Lower lobe of right lung (tissue), 2 donors: ENCODE measurements at regions not wholly inside any gene's neighbourhood (a gene's known extent, or its start where the extent isn't known, plus 50 kb on each side); places are given as distances from the start of the nearest gene placed in this dataset.

ENCODE experiments used
- ATAC-seq, 2 donors: fragments of 200-7000 bp; cut with Tn5 transposase; one replicate each; pipeline ENCODE4 v1.9.1; 2020 to 2022; ENCODE audit warnings: mild to moderate bottlenecking in 2 of 2, moderate library complexity in 2 of 2
- DNase-seq: peaks from one replicate; pipeline ENCODE4 v3.0.0-alpha.2; 2020
- H3K27ac ChIP-seq: fragments of 200-600 bp; one replicate; pipeline ENCODE4 v1.8.0; 2022
- H3K27me3 ChIP-seq: fragments of 200-600 bp; one replicate; pipeline ENCODE4 v1.8.0; 2022; ENCODE audit warnings: low read depth
- H3K36me3 ChIP-seq: fragments of 200-600 bp; one replicate; pipeline ENCODE4 v1.8.0; 2022; ENCODE audit warnings: mild to moderate bottlenecking
- H3K4me1 ChIP-seq: fragments of 200-600 bp; one replicate; pipeline ENCODE4 v1.8.0; 2022
- H3K4me3 ChIP-seq: fragments of 200-600 bp; one replicate; pipeline ENCODE4 v1.8.0; 2022; ENCODE audit warnings: mild to moderate bottlenecking
- H3K9me3 ChIP-seq: fragments of 200-600 bp; one replicate; pipeline ENCODE4 v1.8.0; 2022
- CTCF ChIP-seq: fragments of 200-600 bp; IDR thresholded peaks from one replicate; pipeline ENCODE4 v1.8.0; 2022; ENCODE audit warnings: antibody characterized with exemption, mild to moderate bottlenecking
- intact Hi-C: fragments of 100-400 bp; cut with DNase I; formaldehyde crosslinking; loops from one replicate; pipeline ENCODE4 v1.11.0; 2022
- donor health status: DM: no; HTN: yes; CAD: no; lungs with severe emphysema.

- Histone ChIP-seq H3K4me3 (no peak overlapping the region), H3K36me3 (no peaks in the 10 kb centered on the region), H3K4me1 (peaks cover 7% of the 10 kb centered on the region), H3K9me3 (no peaks in the 10 kb centered on the region), H3K27ac (no peak overlapping the region), H3K27me3 (no peaks in the 10 kb centered on the region)
- ATAC-seq, result peak in 1 of 2 donors; percentile 34
- TF ChIP-seq CTCF, result no peak
- DNase-seq, result no peak
- intact Hi-C loops, result no loop called here
Measured at GRCh38 chr5:115469904-115470516, 74.6 kb downstream of the FEM1C start.

GRCh38 chr5:115467628-115468027, 76.9 kb downstream of the FEM1C start:
- Histone ChIP-seq H3K36me3 (no peaks in the 10 kb centered on the region), H3K27me3 (no peaks in the 10 kb centered on the region), H3K4me3 (no peak overlapping the region), H3K9me3 (no peaks in the 10 kb centered on the region), H3K4me1 (peaks cover 2% of the 10 kb centered on the region), H3K27ac (no peak overlapping the region)
- ATAC-seq (no peak), DNase-seq (no peak)
- intact Hi-C loops, result no loop called here
- TF ChIP-seq CTCF, result no peak

DNA sequence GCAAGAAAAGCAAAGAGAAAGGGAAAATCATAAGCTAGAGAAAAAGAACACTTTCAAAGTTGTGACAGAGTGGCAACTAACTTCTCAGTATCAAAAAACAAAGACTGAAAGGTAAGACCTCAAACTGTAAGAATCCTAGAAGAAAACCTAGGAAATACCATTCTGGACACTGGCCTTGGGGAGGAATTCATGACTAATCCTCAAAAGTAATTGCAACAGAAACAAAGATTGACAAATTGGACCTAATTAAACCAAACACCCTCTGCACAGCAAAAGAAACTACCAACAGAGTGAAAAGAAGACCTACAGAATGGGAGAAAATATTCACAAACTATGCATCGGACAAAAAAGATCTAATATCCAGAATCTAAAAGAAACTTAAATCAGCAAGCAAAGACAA, 79.1 kb downstream of the FEM1C start:
- H3K27ac ChIP-seq, result no peak overlapping the region
- ATAC-seq, result no peak

GRCh38 chr5:115463983-115464382, 80.6 kb downstream of the FEM1C start:
- Histone ChIP-seq H3K27ac (no peak overlapping the region), H3K4me3 (no peak overlapping the region), H3K36me3 (no peaks in the 10 kb centered on the region), H3K9me3 (no peaks in the 10 kb centered on the region), H3K4me1 (peaks cover 6% of the 10 kb centered on the region), H3K27me3 (no peaks in the 10 kb centered on the region)
- DNase-seq, result no peak
- intact Hi-C loops, result no loop called here
- TF ChIP-seq CTCF, result no peak
- no peak for ATAC-seq

More for the DNA sequence above, 79.1 kb downstream of the FEM1C start:
- intact Hi-C loops, result no loop called here
- H3K9me3 ChIP-seq, result no peaks in the 10 kb centered on the region
- no peak for TF ChIP-seq CTCF
- no peaks in the 10 kb centered on the region for H3K27me3 ChIP-seq
- no peaks in the 10 kb centered on the region for H3K36me3 ChIP-seq
- H3K4me1 ChIP-seq, result peaks cover under 1% of the 10 kb centered on the region
- no peak overlapping the region for H3K4me3 ChIP-seq
- DNase-seq, result no peak

GRCh38 chr5:115461506-115462290, 82.9 kb downstream of the FEM1C start:
- no peak for TF ChIP-seq CTCF
- Histone ChIP-seq H3K4me3 (no peak overlapping the region), H3K27me3 (no peaks in the 10 kb centered on the region), H3K27ac (no peak overlapping the region), H3K4me1 (peaks cover 6% of the 10 kb centered on the region), H3K36me3 (no peaks in the 10 kb centered on the region), H3K9me3 (no peaks in the 10 kb centered on the region)
- ATAC-seq, result peak in 1 of 2 donors; percentile 9
- no peak for DNase-seq
- intact Hi-C loops, result no loop called here
